Endodermal cell (in vitro differentiated cells): ENCODE measurements at regions not wholly inside any gene's neighbourhood (a gene's known extent, or its start where the extent isn't known, plus 50 kb on each side); places are given as distances from the start of the nearest gene placed in this dataset.

ENCODE experiments used
- DNase-seq: peaks from one replicate; pipeline ENCODE4 v3.0.0-alpha.2; 2017
- H3K27ac ChIP-seq: 2 replicates; pipeline ENCODE4 v1.5.1; 2013; ENCODE audit warnings: mild to moderate bottlenecking, low read depth, low read length, moderate library complexity
- H3K27me3 ChIP-seq: 2 replicates; pipeline ENCODE4 v1.6.1; 2013; ENCODE audit warnings: mild to moderate bottlenecking, low read length, moderate library complexity; ENCODE audit not compliant: insufficient read depth, control insufficient read depth, poor library complexity, severe bottlenecking
- H3K36me3 ChIP-seq: 2 replicates; pipeline ENCODE4 v1.7.0; 2013; ENCODE audit warnings: mild to moderate bottlenecking, low read length, moderate library complexity; ENCODE audit not compliant: control insufficient read depth, insufficient read depth
- H3K4me1 ChIP-seq: one replicate; pipeline ENCODE4 v1.7.0; 2013; ENCODE audit warnings: low read length; ENCODE audit not compliant: control insufficient read depth, insufficient read depth
- H3K4me3 ChIP-seq: 2 replicates; pipeline ENCODE4 v1.5.1; 2013; ENCODE audit warnings: mild to moderate bottlenecking, low read length, moderate library complexity
- H3K9ac ChIP-seq: 2 replicates; pipeline ENCODE4 v1.6.1; 2013; ENCODE audit warnings: mild to moderate bottlenecking, low read length, moderate library complexity; ENCODE audit not compliant: poor library complexity, severe bottlenecking; ENCODE audit errors: extremely low read depth
- H3K9me3 ChIP-seq: 2 replicates; pipeline ENCODE4 v1.6.1; 2013; ENCODE audit warnings: mild to moderate bottlenecking, low read length, moderate library complexity; ENCODE audit not compliant: control insufficient read depth
- H3K27ac Mint-ChIP-seq: 2 replicates; pipeline ENCODE4 v1.8.0; 2020; ENCODE audit warnings: mixed read lengths
- H3K27me3 Mint-ChIP-seq: 2 replicates; pipeline ENCODE4 v1.8.0; 2021; ENCODE audit warnings: mild to moderate bottlenecking, mixed read lengths; ENCODE audit not compliant: insufficient read depth
- H3K36me3 Mint-ChIP-seq: 2 replicates; pipeline ENCODE4 v1.8.0; 2020; ENCODE audit warnings: low read depth, mixed read lengths
- H3K4me1 Mint-ChIP-seq: 2 replicates; pipeline ENCODE4 v1.8.0; 2020; ENCODE audit warnings: mixed read lengths
- H3K4me3 Mint-ChIP-seq: 2 replicates; pipeline ENCODE4 v1.8.0; 2020; ENCODE audit warnings: mild to moderate bottlenecking, moderate library complexity, mixed read lengths
- H3K9me3 Mint-ChIP-seq: 2 replicates; pipeline ENCODE4 v1.8.0; 2020; ENCODE audit warnings: mild to moderate bottlenecking, mixed read lengths
- WGBS, 2 experiments: methylation state at CpG; one replicate each; pipeline versions ENCODE4 v1.1.5 to v1.1.7; 2013; ENCODE audit warnings: missing lambda C conversion rate in 2 of 2, mixed read lengths in 1 of 2; ENCODE audit not compliant: insufficient coverage in 1 of 2, insufficient read length in 1 of 2; 5-methylcytosine and 5-hydroxymethylcytosine counted together
- TF ChIP-seq, protein P1 (sequence below): fragments of 200-600 bp; sonication (generic); conservative IDR thresholded peaks from 2 replicates; pipeline ENCODE4 v1.5.0; 2021; ENCODE audit warnings: antibody characterized with exemption, mild to moderate bottlenecking

GRCh38 chr4:124469981-124470380, 242.6 kb downstream of the ANKRD50 start:
- peaks cover 11% of the 10 kb centered on the region for H3K9me3 ChIP-seq
- no peak overlapping the region for H3K4me3 Mint-ChIP-seq
- no peak overlapping the region for H3K4me3 ChIP-seq
- peaks cover 2% of the 10 kb centered on the region for H3K36me3 Mint-ChIP-seq
- H3K36me3 ChIP-seq: no peaks in the 10 kb centered on the region
- no peak overlapping the region for H3K9ac ChIP-seq
- H3K27ac ChIP-seq: no peak overlapping the region
- TF ChIP-seq, protein P1, sequence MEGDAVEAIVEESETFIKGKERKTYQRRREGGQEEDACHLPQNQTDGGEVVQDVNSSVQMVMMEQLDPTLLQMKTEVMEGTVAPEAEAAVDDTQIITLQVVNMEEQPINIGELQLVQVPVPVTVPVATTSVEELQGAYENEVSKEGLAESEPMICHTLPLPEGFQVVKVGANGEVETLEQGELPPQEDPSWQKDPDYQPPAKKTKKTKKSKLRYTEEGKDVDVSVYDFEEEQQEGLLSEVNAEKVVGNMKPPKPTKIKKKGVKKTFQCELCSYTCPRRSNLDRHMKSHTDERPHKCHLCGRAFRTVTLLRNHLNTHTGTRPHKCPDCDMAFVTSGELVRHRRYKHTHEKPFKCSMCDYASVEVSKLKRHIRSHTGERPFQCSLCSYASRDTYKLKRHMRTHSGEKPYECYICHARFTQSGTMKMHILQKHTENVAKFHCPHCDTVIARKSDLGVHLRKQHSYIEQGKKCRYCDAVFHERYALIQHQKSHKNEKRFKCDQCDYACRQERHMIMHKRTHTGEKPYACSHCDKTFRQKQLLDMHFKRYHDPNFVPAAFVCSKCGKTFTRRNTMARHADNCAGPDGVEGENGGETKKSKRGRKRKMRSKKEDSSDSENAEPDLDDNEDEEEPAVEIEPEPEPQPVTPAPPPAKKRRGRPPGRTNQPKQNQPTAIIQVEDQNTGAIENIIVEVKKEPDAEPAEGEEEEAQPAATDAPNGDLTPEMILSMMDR: no peak
- no peak for DNase-seq
- no peaks in the 10 kb centered on the region for H3K4me1 Mint-ChIP-seq
- H3K27ac Mint-ChIP-seq: no peak overlapping the region
- no peaks in the 10 kb centered on the region for H3K27me3 ChIP-seq
- H3K27me3 Mint-ChIP-seq: peaks cover 2% of the 10 kb centered on the region
- peaks cover 22% of the 10 kb centered on the region for H3K9me3 Mint-ChIP-seq
- H3K4me1 ChIP-seq: no peaks in the 10 kb centered on the region

GRCh38 chr4:124478470-124478869, 234.1 kb downstream of the ANKRD50 start:
- Histone ChIP-seq H3K9ac (no peak overlapping the region), H3K9me3 (no peaks in the 10 kb centered on the region)
- H3K27ac Mint-ChIP-seq: no peak overlapping the region

GRCh38 chr4:124480061-124480460, 232.5 kb downstream of the ANKRD50 start:
- Mint-ChIP-seq H3K27ac (no peak overlapping the region), H3K27me3 (no peaks in the 10 kb centered on the region), H3K4me3 (no peak overlapping the region), H3K4me1 (peaks cover 13% of the 10 kb centered on the region), H3K9me3 (no peaks in the 10 kb centered on the region), H3K36me3 (no peaks in the 10 kb centered on the region)
- Histone ChIP-seq H3K36me3 (no peaks in the 10 kb centered on the region), H3K4me1 (peaks cover 4% of the 10 kb centered on the region), H3K9me3 (no peaks in the 10 kb centered on the region), H3K4me3 (no peak overlapping the region), H3K27ac (no peak overlapping the region), H3K27me3 (no peaks in the 10 kb centered on the region), H3K9ac (no peak overlapping the region)
- TF ChIP-seq, protein P1: no peak
- 95% methylated on average over 3 of the region's 4 CpGs; no CpG with 5 or more reads in 1 of the 2 experiments for WGBS, 2 experiments
- DNase-seq: no peak

More at GRCh38 chr4:124478470-124478869, 234.1 kb downstream of the ANKRD50 start:
- Mint-ChIP-seq H3K4me1 (peaks cover 9% of the 10 kb centered on the region), H3K4me3 (no peak overlapping the region), H3K27me3 (no peaks in the 10 kb centered on the region), H3K36me3 (no peaks in the 10 kb centered on the region), H3K9me3 (peaks cover 5% of the 10 kb centered on the region)
- H3K36me3 ChIP-seq: no peaks in the 10 kb centered on the region
- no peaks in the 10 kb centered on the region for H3K27me3 ChIP-seq
- TF ChIP-seq, protein P1: no peak
- DNase-seq: no peak
- 78% methylated on average over 1 of the region's 1 CpG; no CpG with 5 or more reads in 1 of the 2 experiments for WGBS, 2 experiments
- H3K27ac ChIP-seq: no peak overlapping the region
- H3K4me3 ChIP-seq: no peak overlapping the region
- no peaks in the 10 kb centered on the region for H3K4me1 ChIP-seq
